PC-9 (cell line): ENCODE measurements at regions not wholly inside any gene's neighbourhood (a gene's known extent, or its start where the extent isn't known, plus 50 kb on each side); places are given as distances from the start of the nearest gene placed in this dataset.

Experiments used
- BruUV-seq: library from RNA; stranded (reverse); fragments of 400-500 nt; replicated peaks from 2 replicates; lab custom pipeline; 2021; lab: Mats Ljungman, UMichigan
- CTCF ChIA-PET: fragments of 300-600 bp; sonication (Branson Sonifier 250); formaldehyde crosslinking; loops from one replicate; lab custom pipeline; 2022; ENCODE audit warnings: antibody characterized with exemption; lab: Charles Lee
- POLR2A ChIA-PET: fragments of 300-600 bp; sonication (Branson Sonifier 250); formaldehyde crosslinking; loops from one replicate; lab custom pipeline; 2022; ENCODE audit warnings: antibody characterized with exemption; ENCODE audit not compliant: unreplicated experiment; lab: Charles Lee
- DNase-seq, 2 experiments: peaks; one replicate each; pipeline versions ENCODE4 v3.0.0 to v3.0.0-alpha.2; 2015 to 2022; ENCODE audit warnings: mixed read lengths in 1 of 2
- H2AFZ ChIP-seq: fragments of 200-600 bp; sonication (generic); 2 replicates; pipeline ENCODE4 v1.8.1; 2017; ENCODE audit warnings: antibody characterized with exemption
- H3F3A ChIP-seq: fragments of 200-600 bp; sonication (generic); 2 replicates; pipeline ENCODE4 v1.8.1; 2017; ENCODE audit warnings: antibody characterized with exemption, mild to moderate bottlenecking, low read depth; ENCODE audit not compliant: insufficient read depth
- H3K27ac ChIP-seq: fragments of 200-600 bp; sonication (generic); 2 replicates; pipeline ENCODE4 v1.6.1; 2016; ENCODE audit warnings: mixed run types
- H3K27me3 ChIP-seq: fragments of 200-600 bp; sonication (generic); 2 replicates; pipeline ENCODE4 v1.6.1; 2016; ENCODE audit warnings: low read depth, mixed run types; ENCODE audit not compliant: insufficient read depth
- H3K36me3 ChIP-seq: fragments of 200-600 bp; sonication (generic); 2 replicates; pipeline ENCODE4 v1.6.1; 2016; ENCODE audit warnings: low read depth, mixed run types
- H3K4me1 ChIP-seq: fragments of 200-600 bp; sonication (generic); replicated peaks from 2 replicates; pipeline ENCODE4 v1.6.1; 2016; ENCODE audit warnings: mixed run types; ENCODE audit not compliant: insufficient read depth
- H3K4me2 ChIP-seq: fragments of 200-600 bp; sonication (generic); 2 replicates; pipeline ENCODE4 v1.6.1; 2017; ENCODE audit warnings: mixed run types
- H3K4me3 ChIP-seq: fragments of 200-600 bp; sonication (generic); 2 replicates; pipeline ENCODE4 v1.6.1; 2016; ENCODE audit warnings: mixed run types
- H3K79me2 ChIP-seq: fragments of 200-600 bp; sonication (generic); 2 replicates; pipeline ENCODE4 v1.6.1; 2017; ENCODE audit warnings: low read depth, mixed run types
- H3K9me2 ChIP-seq: fragments of 200-600 bp; sonication (generic); 2 replicates; pipeline ENCODE4 v1.8.1; 2017; ENCODE audit warnings: mild to moderate bottlenecking; ENCODE audit not compliant: insufficient read depth
- H3K9me3 ChIP-seq: fragments of 200-600 bp; sonication (generic); 2 replicates; pipeline ENCODE4 v1.8.1; 2016; ENCODE audit warnings: low read depth; ENCODE audit not compliant: insufficient read depth
- H4K20me1 ChIP-seq: fragments of 200-600 bp; sonication (generic); 2 replicates; pipeline ENCODE4 v1.8.1; 2017; ENCODE audit not compliant: insufficient read depth
- EZH2 ChIP-seq: fragments of 200-600 bp; sonication (generic); IDR thresholded peaks from 2 replicates; pipeline ENCODE4 v1.8.0; 2017; ENCODE audit warnings: antibody characterized with exemption, low read depth
- intact Hi-C: fragments of 100-400 bp; cut with micrococcal nuclease; formaldehyde crosslinking; loops from one replicate; pipeline ENCODE4 v1.10.0; 2022; ENCODE audit not compliant: unreplicated experiment
- TF ChIP-seq, protein P1 (sequence below): fragments of 200-600 bp; sonication (generic); conservative IDR thresholded peaks from 2 replicates; pipeline ENCODE4 v1.6.1; 2017; ENCODE audit warnings: mixed run types, antibody characterized with exemption, mild to moderate bottlenecking, moderate library complexity

DNA sequence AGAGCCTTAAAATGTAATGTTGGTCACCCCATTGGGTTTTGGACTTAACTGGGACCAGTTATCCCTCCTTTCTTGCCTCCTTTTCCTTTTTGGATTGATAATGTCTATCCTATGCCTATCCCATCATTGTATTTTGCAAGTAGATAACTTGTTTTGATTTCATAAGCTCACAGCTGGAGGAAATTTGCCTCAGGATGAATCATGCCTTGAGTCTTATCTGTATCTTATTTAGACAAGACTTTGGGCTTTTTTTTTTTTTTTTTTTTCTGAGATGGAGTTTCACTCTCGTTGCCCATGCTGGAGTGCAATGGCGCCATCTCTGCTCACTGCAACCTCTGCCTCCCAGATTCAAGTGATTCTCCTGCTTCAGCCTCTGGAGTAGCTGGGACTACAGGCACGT lies 443.3 kb downstream of the DNAH5 start:
- H3K27ac ChIP-seq, result no peak overlapping the region
- H3K4me3 ChIP-seq, result no peak overlapping the region
- BruUV-seq, result no TSS peak
- no peaks in the 10 kb centered on the region for H3K36me3 ChIP-seq
- H3K4me1 ChIP-seq, result no peaks in the 10 kb centered on the region
- TF ChIP-seq, protein P1, sequence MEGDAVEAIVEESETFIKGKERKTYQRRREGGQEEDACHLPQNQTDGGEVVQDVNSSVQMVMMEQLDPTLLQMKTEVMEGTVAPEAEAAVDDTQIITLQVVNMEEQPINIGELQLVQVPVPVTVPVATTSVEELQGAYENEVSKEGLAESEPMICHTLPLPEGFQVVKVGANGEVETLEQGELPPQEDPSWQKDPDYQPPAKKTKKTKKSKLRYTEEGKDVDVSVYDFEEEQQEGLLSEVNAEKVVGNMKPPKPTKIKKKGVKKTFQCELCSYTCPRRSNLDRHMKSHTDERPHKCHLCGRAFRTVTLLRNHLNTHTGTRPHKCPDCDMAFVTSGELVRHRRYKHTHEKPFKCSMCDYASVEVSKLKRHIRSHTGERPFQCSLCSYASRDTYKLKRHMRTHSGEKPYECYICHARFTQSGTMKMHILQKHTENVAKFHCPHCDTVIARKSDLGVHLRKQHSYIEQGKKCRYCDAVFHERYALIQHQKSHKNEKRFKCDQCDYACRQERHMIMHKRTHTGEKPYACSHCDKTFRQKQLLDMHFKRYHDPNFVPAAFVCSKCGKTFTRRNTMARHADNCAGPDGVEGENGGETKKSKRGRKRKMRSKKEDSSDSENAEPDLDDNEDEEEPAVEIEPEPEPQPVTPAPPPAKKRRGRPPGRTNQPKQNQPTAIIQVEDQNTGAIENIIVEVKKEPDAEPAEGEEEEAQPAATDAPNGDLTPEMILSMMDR, result no peak
- CTCF ChIA-PET, result no interaction called here
- no peaks in the 10 kb centered on the region for H3K9me2 ChIP-seq
- intact Hi-C loops, result no loop called here
- no peaks in the 10 kb centered on the region for H3K9me3 ChIP-seq
- no peak overlapping the region for H2AFZ ChIP-seq
- no peak overlapping the region for H3K4me2 ChIP-seq
- POLR2A ChIA-PET, result no interaction called here
- no peak for DNase-seq
- H3F3A ChIP-seq, result no peaks in the 10 kb centered on the region
- H3K79me2 ChIP-seq, result no peaks in the 10 kb centered on the region
- H4K20me1 ChIP-seq, result no peaks in the 10 kb centered on the region
- H3K27me3 ChIP-seq, result no peaks in the 10 kb centered on the region

DNA sequence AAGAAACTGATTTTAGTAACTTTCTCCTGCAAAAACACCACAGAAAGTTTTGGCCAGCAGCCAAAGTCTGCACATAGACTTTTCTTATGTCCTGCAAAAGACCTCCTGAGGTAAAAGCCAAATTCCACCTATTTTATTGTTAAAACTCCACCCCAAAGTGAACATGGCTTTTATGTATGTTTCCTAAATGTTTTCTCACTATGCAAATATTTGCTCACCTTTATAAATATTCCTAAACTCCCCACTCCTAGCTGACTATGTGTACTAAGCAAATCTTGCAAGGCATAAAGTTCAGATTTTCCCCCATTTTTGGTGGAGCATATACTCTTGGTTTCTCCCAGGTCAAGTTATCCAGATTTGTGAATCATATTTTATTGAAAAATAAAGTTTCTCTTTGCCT lies 446.2 kb downstream of the DNAH5 start:
- Histone ChIP-seq H3K4me3 (no peak overlapping the region), H3K4me1 (no peaks in the 10 kb centered on the region), H3K27me3 (no peaks in the 10 kb centered on the region), H3K4me2 (no peak overlapping the region), H4K20me1 (no peaks in the 10 kb centered on the region), H3K9me2 (no peaks in the 10 kb centered on the region), H3K36me3 (no peaks in the 10 kb centered on the region), H3K79me2 (no peaks in the 10 kb centered on the region), H3K27ac (no peak overlapping the region), H3F3A (no peaks in the 10 kb centered on the region), H3K9me3 (no peaks in the 10 kb centered on the region), H2AFZ (no peak overlapping the region)
- no peak for DNase-seq
- intact Hi-C loops, result no loop called here
- TF ChIP-seq, protein P1, result no peak
- no peak for TF ChIP-seq EZH2
- ChIA-PET POLR2A (no interaction called here), CTCF (no interaction called here)
- BruUV-seq, result no TSS peak

DNA sequence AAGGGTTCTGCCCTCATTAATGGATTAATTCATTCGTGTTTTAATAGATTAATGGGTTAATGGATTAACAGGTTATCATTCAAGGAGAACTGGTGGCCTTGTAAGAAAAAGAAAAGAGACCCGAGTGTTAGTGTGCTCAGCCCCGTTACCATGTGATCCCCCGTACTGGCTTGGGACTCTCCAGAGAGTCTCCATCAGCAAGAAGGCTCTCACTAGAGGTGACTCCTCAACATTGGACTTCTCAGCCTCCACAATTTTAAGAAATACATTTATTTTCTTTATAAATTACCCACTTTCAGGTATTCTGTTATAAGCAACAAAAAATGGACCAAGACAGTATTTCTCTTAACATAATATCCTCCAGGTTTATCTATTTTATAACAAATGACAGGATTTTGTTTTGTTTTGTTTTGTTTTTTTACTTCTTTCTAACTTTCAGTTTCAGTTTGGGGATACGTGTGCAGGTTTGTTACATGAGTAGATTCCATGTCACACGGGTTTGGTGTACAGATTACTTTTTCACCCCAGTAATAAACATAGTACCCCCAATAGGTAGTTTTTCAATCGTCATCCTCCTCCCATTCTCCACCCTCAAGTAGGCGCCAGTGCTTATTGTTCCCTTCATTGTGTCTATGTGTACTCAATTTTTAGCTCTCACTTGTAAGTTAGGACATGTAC lies 456.1 kb downstream of the DNAH5 start:
- intact Hi-C loops, result no loop called here
- Histone ChIP-seq H4K20me1 (no peaks in the 10 kb centered on the region), H3K4me3 (no peak overlapping the region)

More for the DNA sequence above, 456.1 kb downstream of the DNAH5 start:
- no peak for TF ChIP-seq EZH2
- TF ChIP-seq, protein P1, result no peak
- Histone ChIP-seq H3K79me2 (no peaks in the 10 kb centered on the region), H3K4me1 (no peaks in the 10 kb centered on the region), H3K9me2 (no peaks in the 10 kb centered on the region), H3K27ac (no peak overlapping the region), H3F3A (no peaks in the 10 kb centered on the region), H2AFZ (0 out of 2 replicates have a peak overlapping the region, but pooled peaks have one; percentile 13), H3K4me2 (no peak overlapping the region), H3K9me3 (no peaks in the 10 kb centered on the region), H3K27me3 (no peaks in the 10 kb centered on the region), H3K36me3 (no peaks in the 10 kb centered on the region)
- BruUV-seq, result no TSS peak
- POLR2A ChIA-PET, result no interaction called here
- CTCF ChIA-PET, result no interaction called here
- DNase-seq, result no peak
